HG02938 (cell line): ENCODE measurements at regions not wholly inside any gene's neighbourhood (a gene's known extent, or its start where the extent isn't known, plus 50 kb on each side); places are given as distances from the start of the nearest gene placed in this dataset.

Experiments
- ATAC-seq: cut with Tn5 transposase; IDR thresholded peaks from one replicate; pipeline ENCODE4 v1.9.1; 2021; ENCODE audit warnings: mild to moderate bottlenecking, moderate library complexity; ENCODE audit not compliant: unreplicated experiment

- no peak for ATAC-seq
These were observed 158.4 kb downstream of the SP3 start for GRCh38 chr2:173806761-173807160.

- ATAC-seq = no peak
These were observed 156.5 kb downstream of the SP3 start for GRCh38 chr2:173808718-173809117.

- no peak for ATAC-seq
These were observed 152.9 kb downstream of the SP3 start for GRCh38 chr2:173812321-173812720.

GRCh38 chr2:173814306-173814705 lies 150.9 kb downstream of the SP3 start:
- no peak for ATAC-seq

GRCh38 chr2:173815772-173816171 lies 149.4 kb downstream of the SP3 start:
- ATAC-seq = no peak

GRCh38 chr2:173817582-173817981 lies 147.6 kb downstream of the SP3 start:
- no peak for ATAC-seq

- no peak for ATAC-seq
These were observed 146.9 kb downstream of the SP3 start for GRCh38 chr2:173818285-173818684.

GRCh38 chr2:173819852-173820251 lies 145.3 kb downstream of the SP3 start:
- no peak for ATAC-seq

GRCh38 chr2:173821451-173821850 lies 143.7 kb downstream of the SP3 start:
- no peak for ATAC-seq

GRCh38 chr2:173822889-173823542 lies 142.2 kb downstream of the SP3 start:
- no peak for ATAC-seq

- ATAC-seq = no peak
These were observed 141.6 kb downstream of the SP3 start for GRCh38 chr2:173823543-173823939.

- ATAC-seq = no peak
These were observed 136.7 kb downstream of the SP3 start for GRCh38 chr2:173828189-173829142.

GRCh38 chr2:173829727-173830126 lies 135.4 kb downstream of the SP3 start:
- ATAC-seq = no peak

- no peak for ATAC-seq
These were observed 135.0 kb downstream of the SP3 start for GRCh38 chr2:173830170-173830569.

GRCh38 chr2:173831312-173832229 lies 133.6 kb downstream of the SP3 start:
- no peak for ATAC-seq

GRCh38 chr2:173834141-173834540 lies 131.0 kb downstream of the SP3 start:
- ATAC-seq = no peak

- no peak for ATAC-seq
These were observed 129.4 kb downstream of the SP3 start for GRCh38 chr2:173835726-173836125.

GRCh38 chr2:173841110-173841509 lies 124.1 kb downstream of the SP3 start:
- no peak for ATAC-seq

GRCh38 chr2:173843526-173843925 lies 121.6 kb downstream of the SP3 start:
- no peak for ATAC-seq

- no peak for ATAC-seq
These were observed 114.0 kb downstream of the SP3 start for GRCh38 chr2:173851141-173851641.

- no peak for ATAC-seq
These were observed 111.0 kb downstream of the SP3 start for GRCh38 chr2:173854141-173854540.
